ENCODE measurements at regions not wholly inside any gene's neighbourhood (a gene's known extent, or its start where the extent isn't known, plus 50 kb on each side); places are given as distances from the start of the nearest gene placed in this dataset.

DNA sequence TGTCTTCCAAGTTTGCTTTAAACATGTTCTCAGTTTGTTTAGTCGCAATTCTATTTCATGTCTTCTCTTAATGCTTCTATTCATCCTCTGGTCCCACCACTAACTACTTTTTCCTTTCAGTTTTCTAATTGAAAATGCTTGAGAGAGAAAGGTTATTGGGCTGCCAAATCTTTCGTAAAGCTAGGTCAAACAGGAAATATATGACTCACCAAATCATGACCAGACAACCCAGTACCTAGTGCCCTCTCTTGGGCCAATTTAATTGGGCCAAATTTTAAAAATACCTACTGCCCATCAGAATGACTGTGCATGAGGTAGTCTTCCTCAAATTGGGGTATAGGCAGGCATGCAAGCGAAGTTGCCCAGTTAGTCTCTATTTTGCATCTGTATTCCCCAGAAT is 295.4 kb upstream of the PBX1 start:
- no peaks in the 10 kb centered on the region for H4K20me1 ChIP-seq (ENCODE audit: insufficient read depth, low read length)
- no peaks in the 10 kb centered on the region for H3K4me1 ChIP-seq (ENCODE audit: low read length)
- H3K4me2 ChIP-seq (ENCODE audit: low read length): no peak overlapping the region
- H3K27ac ChIP-seq (ENCODE audit: low read length): no peak overlapping the region
- no peaks in the 10 kb centered on the region for H3K36me3 ChIP-seq (replicated peaks; ENCODE audit: low read depth, low read length)
- H3K4me3 ChIP-seq (ENCODE audit: low read length): no peak overlapping the region
- no peaks in the 10 kb centered on the region for H3K9me3 ChIP-seq (ENCODE audit: insufficient read depth, low read length)
- H3K9ac ChIP-seq (ENCODE audit: low read length): no peak overlapping the region
- TF ChIP-seq, protein P1, sequence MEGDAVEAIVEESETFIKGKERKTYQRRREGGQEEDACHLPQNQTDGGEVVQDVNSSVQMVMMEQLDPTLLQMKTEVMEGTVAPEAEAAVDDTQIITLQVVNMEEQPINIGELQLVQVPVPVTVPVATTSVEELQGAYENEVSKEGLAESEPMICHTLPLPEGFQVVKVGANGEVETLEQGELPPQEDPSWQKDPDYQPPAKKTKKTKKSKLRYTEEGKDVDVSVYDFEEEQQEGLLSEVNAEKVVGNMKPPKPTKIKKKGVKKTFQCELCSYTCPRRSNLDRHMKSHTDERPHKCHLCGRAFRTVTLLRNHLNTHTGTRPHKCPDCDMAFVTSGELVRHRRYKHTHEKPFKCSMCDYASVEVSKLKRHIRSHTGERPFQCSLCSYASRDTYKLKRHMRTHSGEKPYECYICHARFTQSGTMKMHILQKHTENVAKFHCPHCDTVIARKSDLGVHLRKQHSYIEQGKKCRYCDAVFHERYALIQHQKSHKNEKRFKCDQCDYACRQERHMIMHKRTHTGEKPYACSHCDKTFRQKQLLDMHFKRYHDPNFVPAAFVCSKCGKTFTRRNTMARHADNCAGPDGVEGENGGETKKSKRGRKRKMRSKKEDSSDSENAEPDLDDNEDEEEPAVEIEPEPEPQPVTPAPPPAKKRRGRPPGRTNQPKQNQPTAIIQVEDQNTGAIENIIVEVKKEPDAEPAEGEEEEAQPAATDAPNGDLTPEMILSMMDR (IDR thresholded peaks at IDR 0.05; ENCODE audit: low read depth, low read length): no peak
- no peak for TF ChIP-seq EZH2phosphoT487 (IDR thresholded peaks at IDR 0.05; ENCODE audit: low read depth)
- no peaks in the 10 kb centered on the region for H3K79me2 ChIP-seq (ENCODE audit: low read length)
- H2AFZ ChIP-seq (ENCODE audit: low read depth, low read length): no peak overlapping the region
- no peaks in the 10 kb centered on the region for H3K27me3 ChIP-seq (ENCODE audit: low read depth, low read length)

DNA sequence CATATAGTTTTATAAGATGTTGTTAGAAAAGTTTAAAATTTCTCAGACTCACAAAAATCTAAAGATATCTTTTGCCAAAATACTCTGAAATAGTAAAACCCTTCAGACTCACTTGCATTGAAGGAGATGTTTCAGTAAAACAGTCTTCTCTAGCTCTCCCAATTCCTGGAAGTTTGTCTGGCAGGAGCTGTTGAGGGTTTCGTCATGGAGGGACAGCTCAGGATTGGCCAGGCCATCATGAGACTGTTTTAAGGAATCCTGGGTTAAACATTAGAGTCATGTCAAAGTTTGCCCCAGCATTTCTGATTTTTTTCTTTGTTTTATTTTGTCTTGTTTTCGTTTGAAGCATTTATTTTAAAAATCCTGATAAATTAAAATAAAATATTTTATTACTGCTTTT is 293.8 kb upstream of the PBX1 start:
- H4K20me1 ChIP-seq (ENCODE audit: insufficient read depth, low read length): no peaks in the 10 kb centered on the region
- no peak overlapping the region for H2AFZ ChIP-seq (ENCODE audit: low read depth, low read length)
- H3K27ac ChIP-seq (ENCODE audit: low read length): no peak overlapping the region
- TF ChIP-seq, protein P1 (IDR thresholded peaks at IDR 0.05; ENCODE audit: low read depth, low read length): no peak
- TF ChIP-seq EZH2phosphoT487 (IDR thresholded peaks at IDR 0.05; ENCODE audit: low read depth): no peak
- H3K27me3 ChIP-seq (ENCODE audit: low read depth, low read length): no peaks in the 10 kb centered on the region
- H3K9ac ChIP-seq (ENCODE audit: low read length): no peak overlapping the region
- no peaks in the 10 kb centered on the region for H3K9me3 ChIP-seq (ENCODE audit: insufficient read depth, low read length)
- no peaks in the 10 kb centered on the region for H3K4me1 ChIP-seq (ENCODE audit: low read length)
- no peak overlapping the region for H3K4me3 ChIP-seq (ENCODE audit: low read length)
- H3K4me2 ChIP-seq (ENCODE audit: low read length): no peak overlapping the region
- H3K36me3 ChIP-seq (replicated peaks; ENCODE audit: low read depth, low read length): no peaks in the 10 kb centered on the region
- no peaks in the 10 kb centered on the region for H3K79me2 ChIP-seq (ENCODE audit: low read length)

GRCh38 chr1:164272156-164272555 is 286.8 kb upstream of the PBX1 start:
- H2AFZ ChIP-seq (ENCODE audit: low read depth, low read length): no peak overlapping the region
- H3K4me2 ChIP-seq (ENCODE audit: low read length): no peak overlapping the region
- H3K4me3 ChIP-seq (ENCODE audit: low read length): no peak overlapping the region
- no peaks in the 10 kb centered on the region for H3K36me3 ChIP-seq (replicated peaks; ENCODE audit: low read depth, low read length)
- no peaks in the 10 kb centered on the region for H3K9me3 ChIP-seq (ENCODE audit: insufficient read depth, low read length)
- H3K4me1 ChIP-seq (ENCODE audit: low read length): no peaks in the 10 kb centered on the region
- H3K79me2 ChIP-seq (ENCODE audit: low read length): no peaks in the 10 kb centered on the region
- H3K27ac ChIP-seq (ENCODE audit: low read length): no peak overlapping the region
- no peaks in the 10 kb centered on the region for H4K20me1 ChIP-seq (ENCODE audit: insufficient read depth, low read length)
- no peak overlapping the region for H3K9ac ChIP-seq (ENCODE audit: low read length)
- no peak for TF ChIP-seq EZH2phosphoT487 (IDR thresholded peaks at IDR 0.05; ENCODE audit: low read depth)
- TF ChIP-seq, protein P1 (IDR thresholded peaks at IDR 0.05; ENCODE audit: low read depth, low read length): no peak
- H3K27me3 ChIP-seq (ENCODE audit: low read depth, low read length): no peaks in the 10 kb centered on the region

GRCh38 chr1:164296172-164296571 is 262.8 kb upstream of the PBX1 start:
- Histone ChIP-seq H3K4me3 (ENCODE audit: low read length) (no peak overlapping the region), H3K4me1 (ENCODE audit: low read length) (peaks cover 6% of the 10 kb centered on the region; the same call in 1 of the 2 replicates), H3K9me3 (ENCODE audit: insufficient read depth, low read length) (no peaks in the 10 kb centered on the region), H3K79me2 (ENCODE audit: low read length) (no peaks in the 10 kb centered on the region), H3K27me3 (ENCODE audit: low read depth, low read length) (no peaks in the 10 kb centered on the region), H4K20me1 (ENCODE audit: insufficient read depth, low read length) (no peaks in the 10 kb centered on the region), H3K27ac (ENCODE audit: low read length) (no peak overlapping the region), H3K4me2 (ENCODE audit: low read length) (0 out of 2 replicates have a peak overlapping the region, but pooled peaks have one; percentile 7), H3K9ac (ENCODE audit: low read length) (no peak overlapping the region), H2AFZ (ENCODE audit: low read depth, low read length) (no peak overlapping the region), H3K36me3 (replicated peaks; ENCODE audit: low read depth, low read length) (no peaks in the 10 kb centered on the region)
- TF ChIP-seq EZH2phosphoT487 (IDR thresholded peaks at IDR 0.05; ENCODE audit: low read depth): no peak
- TF ChIP-seq, protein P1 (IDR thresholded peaks at IDR 0.05; ENCODE audit: low read depth, low read length): no peak
